ENCODE measurements at regions not wholly inside any gene's neighbourhood (a gene's known extent, or its start where the extent isn't known, plus 50 kb on each side); places are given as distances from the start of the nearest gene placed in this dataset.

DNA sequence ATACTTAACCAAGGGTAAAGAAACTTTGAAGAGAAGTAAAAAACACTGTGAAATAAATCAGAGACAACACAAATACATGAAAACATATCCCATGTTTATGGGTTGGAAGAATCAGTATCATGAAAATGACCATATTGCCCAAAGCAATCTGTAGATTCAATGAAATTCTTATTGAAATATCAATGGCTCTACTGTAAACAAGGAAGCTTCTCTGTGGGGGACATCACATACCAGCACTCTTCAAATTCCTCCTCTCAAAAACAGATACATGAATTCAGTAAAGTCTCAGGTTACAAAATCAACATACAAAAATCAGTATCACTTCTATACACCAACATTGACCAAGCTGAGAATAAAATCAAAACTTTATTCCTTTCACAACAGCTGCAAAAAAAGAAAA is 63.5 kb upstream of the CNTNAP5 start:
- ATAC-seq (no peak), DNase-seq (ENCODE audit: low read depth in 1 of 2, low spot score in 1 of 2) (no peak), FAIRE-seq (no peak)
- Histone ChIP-seq H3K4me2 (no peak overlapping the region), H3K9me3 (peaks cover 4% of the 10 kb centered on the region; the same call in 1 of the 3 replicates), H3K4me3 (no peak overlapping the region), H3K27ac (no peak overlapping the region), H3K4me1 (no peaks in the 10 kb centered on the region)
- ChIA-PET CTCF (no interaction called here), POLR2A (no interaction called here)
- TF ChIP-seq HDAC2 (IDR thresholded peaks at IDR 0.05): no peak

DNA sequence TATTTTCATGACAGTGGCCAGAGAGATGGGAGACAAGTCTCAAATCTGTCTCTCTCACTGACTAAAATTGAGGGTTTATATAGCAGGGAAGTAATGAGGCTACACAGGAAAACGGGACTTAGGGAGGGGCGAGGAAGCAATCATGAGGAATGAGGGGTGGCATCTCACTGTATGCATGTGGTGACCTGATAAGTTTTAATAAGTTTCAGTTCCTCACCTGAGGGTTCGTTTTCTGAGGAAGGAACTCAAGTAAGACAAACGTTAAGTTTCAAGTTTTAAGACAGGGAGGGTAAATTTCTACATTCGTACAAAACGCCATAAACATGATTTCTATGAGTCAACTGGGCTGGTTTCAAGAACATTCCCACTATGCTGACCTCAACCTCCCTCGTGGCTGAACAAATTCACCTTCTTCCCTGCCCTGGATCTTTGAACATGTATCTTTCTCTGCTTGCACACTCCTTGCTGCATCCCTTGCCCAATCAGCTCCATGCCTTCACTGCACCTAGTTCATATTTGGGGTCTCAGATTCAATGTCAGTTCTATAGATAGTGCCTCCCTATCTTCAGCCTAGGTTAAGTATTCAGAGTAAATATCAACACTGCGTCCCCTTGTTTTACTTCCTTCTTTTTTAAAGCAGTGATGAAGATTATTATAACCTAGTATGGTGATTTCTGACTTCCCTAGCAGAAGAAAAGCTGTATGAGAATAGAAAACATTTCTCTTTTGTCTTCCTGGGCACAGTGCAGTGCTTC is 53.3 kb upstream of the CNTNAP5 start:
- CTCF ChIA-PET: interaction anchor here (0.6 kb wide), 1 partner anchor 215 kb away, joined by 4 read pairs; no protein-coding TSS in a partner anchor
- no peak overlapping the region for H3K27ac ChIP-seq
- H3K4me2 ChIP-seq: no peak overlapping the region
- WGBS (ENCODE audit: missing lambda C conversion rate): 2% methylated on average over 8 of the region's 8 CpGs
- DNase-seq (ENCODE audit: low read depth in 1 of 2, low spot score in 1 of 2) (no peak), ATAC-seq (no peak), FAIRE-seq (no peak)
- TF ChIP-seq TP53 (CRISPR knock-in tag; IDR thresholded peaks at IDR 0.05) (no peak), HOXB13 (CRISPR knock-in tag; IDR thresholded peaks at IDR 0.05; ENCODE audit: low read depth) (no peak), RFX5 (IDR thresholded peaks at IDR 0.05) (no peak), ESRRA (IDR thresholded peaks at IDR 0.05; ENCODE audit: borderline replicate concordance, low read length) (no peak), MAZ (IDR thresholded peaks at IDR 0.05; ENCODE audit: borderline replicate concordance, low read depth, low read length) (no peak), HES2 (IDR thresholded peaks at IDR 0.05) (no peak), NPAS2 (CRISPR knock-in tag; IDR thresholded peaks at IDR 0.05; ENCODE audit: borderline replicate concordance) (no peak), BHLHE40 (IDR thresholded peaks at IDR 0.05; ENCODE audit: low read depth, low read length) (no peak), CBX2 (IDR thresholded peaks at IDR 0.05; ENCODE audit: borderline replicate concordance, low read depth) (no peak)
- TF ChIP-seq, protein P1, sequence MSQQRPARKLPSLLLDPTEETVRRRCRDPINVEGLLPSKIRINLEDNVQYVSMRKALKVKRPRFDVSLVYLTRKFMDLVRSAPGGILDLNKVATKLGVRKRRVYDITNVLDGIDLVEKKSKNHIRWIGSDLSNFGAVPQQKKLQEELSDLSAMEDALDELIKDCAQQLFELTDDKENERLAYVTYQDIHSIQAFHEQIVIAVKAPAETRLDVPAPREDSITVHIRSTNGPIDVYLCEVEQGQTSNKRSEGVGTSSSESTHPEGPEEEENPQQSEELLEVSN (IDR thresholded peaks at IDR 0.05; ENCODE audit: borderline replicate concordance, low read depth): no peak
- TF ChIP-seq, protein P2, sequence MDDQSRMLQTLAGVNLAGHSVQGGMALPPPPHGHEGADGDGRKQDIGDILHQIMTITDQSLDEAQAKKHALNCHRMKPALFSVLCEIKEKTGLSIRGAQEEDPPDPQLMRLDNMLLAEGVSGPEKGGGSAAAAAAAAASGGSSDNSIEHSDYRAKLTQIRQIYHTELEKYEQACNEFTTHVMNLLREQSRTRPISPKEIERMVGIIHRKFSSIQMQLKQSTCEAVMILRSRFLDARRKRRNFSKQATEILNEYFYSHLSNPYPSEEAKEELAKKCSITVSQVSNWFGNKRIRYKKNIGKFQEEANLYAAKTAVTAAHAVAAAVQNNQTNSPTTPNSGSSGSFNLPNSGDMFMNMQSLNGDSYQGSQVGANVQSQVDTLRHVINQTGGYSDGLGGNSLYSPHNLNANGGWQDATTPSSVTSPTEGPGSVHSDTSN (IDR thresholded peaks at IDR 0.05): no peak
- no peak overlapping the region for H3K4me3 ChIP-seq
- no peaks in the 10 kb centered on the region for H3K9me3 ChIP-seq
- no peaks in the 10 kb centered on the region for H3K4me1 ChIP-seq
- POLR2A ChIA-PET: no interaction called here

Small RNA genes in the stretch of these regions (small RNA-seq; reads per million reads assigned to genes)
- gene AC064859.1: 0 reads per million in 6 experiments
